ENCODE measurements at regions not wholly inside any gene's neighbourhood (a gene's known extent, or its start where the extent isn't known, plus 50 kb on each side); places are given as distances from the start of the nearest gene placed in this dataset.

DNA sequence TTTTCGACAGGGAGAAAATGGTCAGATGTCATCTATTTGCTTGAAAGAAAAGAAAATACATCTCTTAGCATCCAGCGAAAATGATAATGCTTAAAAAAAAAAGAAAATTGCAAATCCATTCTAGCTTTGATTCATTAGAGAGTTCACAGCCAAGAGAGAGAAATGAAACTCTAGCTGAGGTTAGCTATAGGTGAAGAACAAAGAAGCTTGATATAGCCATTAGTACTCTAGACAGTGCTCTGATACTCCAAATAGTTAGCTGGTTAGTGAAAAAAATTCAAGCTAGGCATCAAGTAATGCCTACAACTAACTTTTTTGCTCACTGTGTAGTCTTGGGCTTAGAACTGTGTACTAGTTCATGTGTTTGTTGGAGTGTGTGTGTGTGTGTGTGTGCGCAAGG lies 721.6 kb upstream of the SOX9 start:
- TF ChIP-seq EP300 (IDR thresholded peaks at IDR 0.05) = no peak
- TF ChIP-seq, protein P1, sequence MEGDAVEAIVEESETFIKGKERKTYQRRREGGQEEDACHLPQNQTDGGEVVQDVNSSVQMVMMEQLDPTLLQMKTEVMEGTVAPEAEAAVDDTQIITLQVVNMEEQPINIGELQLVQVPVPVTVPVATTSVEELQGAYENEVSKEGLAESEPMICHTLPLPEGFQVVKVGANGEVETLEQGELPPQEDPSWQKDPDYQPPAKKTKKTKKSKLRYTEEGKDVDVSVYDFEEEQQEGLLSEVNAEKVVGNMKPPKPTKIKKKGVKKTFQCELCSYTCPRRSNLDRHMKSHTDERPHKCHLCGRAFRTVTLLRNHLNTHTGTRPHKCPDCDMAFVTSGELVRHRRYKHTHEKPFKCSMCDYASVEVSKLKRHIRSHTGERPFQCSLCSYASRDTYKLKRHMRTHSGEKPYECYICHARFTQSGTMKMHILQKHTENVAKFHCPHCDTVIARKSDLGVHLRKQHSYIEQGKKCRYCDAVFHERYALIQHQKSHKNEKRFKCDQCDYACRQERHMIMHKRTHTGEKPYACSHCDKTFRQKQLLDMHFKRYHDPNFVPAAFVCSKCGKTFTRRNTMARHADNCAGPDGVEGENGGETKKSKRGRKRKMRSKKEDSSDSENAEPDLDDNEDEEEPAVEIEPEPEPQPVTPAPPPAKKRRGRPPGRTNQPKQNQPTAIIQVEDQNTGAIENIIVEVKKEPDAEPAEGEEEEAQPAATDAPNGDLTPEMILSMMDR (IDR thresholded peaks at IDR 0.05) = no peak
- no peak for TF ChIP-seq POLR2A (IDR thresholded peaks at IDR 0.05)

All from stomach (tissue), 4 donors.